GM18507 (cell line): ENCODE measurements at regions not wholly inside any gene's neighbourhood (a gene's known extent, or its start where the extent isn't known, plus 50 kb on each side); places are given as distances from the start of the nearest gene placed in this dataset.

Experiments
- DNase-seq: peaks from one replicate; pipeline ENCODE4 v3.0.0; 2011; ENCODE audit warnings: low read depth; ENCODE audit not compliant: insufficient read length; ENCODE audit errors: extremely low spot score
- FAIRE-seq: peaks from 2 replicates; lab custom pipeline; 2011; peaks lifted over from hg19 to GRCh38; lab: Jason Lieb, UNC

DNA sequence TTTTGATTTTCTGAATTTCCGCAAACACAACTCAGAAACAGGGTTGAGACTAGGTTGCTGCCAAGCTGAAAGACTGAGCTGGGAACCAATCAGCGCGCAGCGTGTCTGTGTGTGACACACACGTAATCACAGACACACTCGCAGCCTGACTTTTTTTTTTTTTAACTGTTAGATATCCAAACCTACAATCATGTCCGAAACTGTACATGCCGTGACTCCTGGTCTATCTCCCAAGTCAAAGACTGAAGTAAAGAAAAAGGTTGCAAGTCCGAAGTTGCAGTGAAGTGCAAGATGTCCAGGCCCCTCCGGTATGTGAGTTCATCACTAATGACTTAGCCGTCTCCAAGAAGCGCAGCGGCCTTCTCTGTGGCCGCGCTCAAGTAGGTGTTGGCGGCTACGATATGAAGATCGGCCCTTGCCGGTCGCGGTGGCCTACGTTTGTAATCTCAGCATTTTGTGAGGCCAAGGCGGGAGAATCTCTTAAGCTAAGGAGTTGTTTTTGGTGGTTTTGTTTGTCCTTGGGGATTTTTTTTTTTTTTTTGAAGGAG is 108.2 kb downstream of the HFE start:
- FAIRE-seq = peak; percentile 83
- no peak for DNase-seq

DNA sequence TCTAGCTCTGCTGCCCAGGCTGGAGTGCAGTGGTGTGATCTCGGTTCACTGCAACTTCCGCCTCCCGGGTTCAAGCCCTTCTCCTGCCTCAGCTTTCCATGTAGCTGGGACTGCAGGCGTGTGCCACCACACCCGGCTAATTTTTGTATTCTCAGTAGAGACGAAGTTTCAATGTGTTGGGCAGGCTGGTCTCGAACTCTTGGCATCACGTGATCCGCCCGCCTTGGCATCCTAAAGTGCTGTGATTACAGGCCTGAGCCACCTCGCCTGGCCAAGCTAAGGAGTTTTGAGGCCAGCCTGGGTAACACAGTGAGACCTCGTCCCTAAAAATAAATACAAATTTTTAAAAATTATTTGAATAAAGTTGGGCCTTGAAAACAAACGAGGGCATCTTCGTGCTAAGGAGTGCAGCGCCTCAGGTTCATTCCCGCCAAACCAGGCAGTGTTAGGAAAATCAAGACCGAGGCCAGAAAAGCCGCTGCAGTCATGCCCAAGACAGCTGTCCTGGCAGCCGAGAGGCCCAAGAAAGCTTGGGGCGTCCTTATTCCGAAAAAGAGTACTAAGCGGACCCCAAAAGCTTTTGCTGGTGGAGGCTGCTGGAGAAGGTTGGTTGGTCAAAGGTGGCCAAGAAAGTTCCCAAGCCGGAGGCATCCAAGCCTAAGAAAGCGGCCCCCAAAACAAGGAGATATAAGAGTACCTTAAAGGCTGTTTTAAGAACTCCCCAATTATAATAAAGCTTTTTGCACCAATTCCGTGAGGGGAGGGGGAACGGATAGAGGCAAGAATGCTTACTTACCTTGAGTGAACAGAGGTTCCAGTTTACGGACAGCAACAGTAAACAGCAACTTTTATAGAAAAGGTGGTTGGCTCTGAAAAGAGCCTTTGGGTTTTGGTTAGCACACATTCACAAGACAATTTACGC is 109.0 kb downstream of the HFE start:
- DNase-seq (no peak), FAIRE-seq (no peak)

GRCh38 chr6:26196846-26197635 is 109.8 kb downstream of the HFE start:
- peak; percentile 86 for FAIRE-seq
- DNase-seq = peak; percentile 70

DNA sequence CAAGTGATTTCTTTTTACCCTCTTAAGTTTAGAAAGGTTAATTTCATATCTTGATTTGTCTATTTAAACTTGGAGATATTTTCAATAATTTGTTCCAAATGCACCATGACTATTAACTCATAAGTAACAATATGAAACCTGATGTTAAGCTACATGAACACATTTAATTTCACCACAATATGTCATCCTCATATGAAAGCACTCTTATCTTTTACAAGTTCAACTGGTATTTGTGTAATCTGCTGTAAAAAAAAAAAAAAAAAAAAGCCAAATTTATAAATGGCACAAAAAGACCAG is 110.4 kb downstream of the HFE start:
- FAIRE-seq = no peak
- DNase-seq = no peak

DNA sequence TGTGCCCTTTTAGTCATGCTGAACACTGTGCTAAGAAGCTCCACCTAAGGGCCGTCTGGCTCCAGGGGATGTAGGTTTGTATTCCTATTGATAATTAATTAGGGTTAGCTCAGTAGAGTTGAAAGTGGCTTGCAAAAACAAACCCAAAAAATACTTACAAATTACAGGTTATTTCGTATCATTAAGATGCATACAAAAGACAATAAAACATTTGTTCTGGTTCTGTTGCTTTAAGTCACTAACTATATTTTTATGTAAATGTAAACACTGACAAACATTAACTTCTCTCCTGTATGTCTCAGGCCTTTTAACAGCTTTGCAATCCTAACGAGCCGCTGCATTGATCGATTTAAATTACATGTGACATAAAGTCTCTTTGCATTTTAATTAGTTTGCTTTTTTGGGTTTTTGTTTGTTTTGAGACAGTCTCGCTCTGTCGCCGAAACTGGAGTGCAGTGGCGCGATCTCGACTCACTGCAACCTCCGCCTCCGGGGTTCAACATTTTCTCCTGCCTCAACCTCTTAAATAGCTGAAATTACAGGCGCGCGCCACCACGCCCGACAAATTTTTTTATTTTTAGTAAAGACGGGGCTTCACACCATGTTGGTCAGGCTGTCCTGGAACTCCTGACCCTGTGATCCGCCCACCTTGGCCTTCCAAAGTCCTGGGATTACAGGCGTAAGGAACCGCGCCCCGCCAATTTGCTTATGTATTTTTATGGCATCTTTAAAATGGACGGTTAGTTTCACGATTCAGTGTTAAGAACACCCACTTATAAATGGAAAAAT is 110.9 kb downstream of the HFE start:
- FAIRE-seq = peak; percentile 42

DNA sequence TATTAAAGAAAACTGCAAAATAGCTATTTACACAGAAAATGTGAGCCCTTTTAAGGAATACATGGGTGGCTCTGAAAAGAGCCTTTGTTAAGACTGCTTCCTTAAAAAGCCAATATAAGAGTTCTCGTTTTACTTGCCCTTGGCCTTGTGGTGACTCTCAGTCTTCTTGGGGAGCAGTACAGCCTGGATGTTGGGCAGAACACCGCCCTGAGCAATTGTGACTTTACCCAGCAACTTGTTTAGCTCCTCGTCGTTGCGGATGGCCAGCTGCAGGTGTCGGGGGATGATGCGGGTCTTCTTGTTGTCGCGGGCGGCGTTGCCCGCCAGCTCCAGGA is 111.5 kb downstream of the HFE start:
- FAIRE-seq (peak; percentile 15), DNase-seq (no peak)

More for the DNA sequence above, 110.9 kb downstream of the HFE start:
- DNase-seq = no peak

DNA sequence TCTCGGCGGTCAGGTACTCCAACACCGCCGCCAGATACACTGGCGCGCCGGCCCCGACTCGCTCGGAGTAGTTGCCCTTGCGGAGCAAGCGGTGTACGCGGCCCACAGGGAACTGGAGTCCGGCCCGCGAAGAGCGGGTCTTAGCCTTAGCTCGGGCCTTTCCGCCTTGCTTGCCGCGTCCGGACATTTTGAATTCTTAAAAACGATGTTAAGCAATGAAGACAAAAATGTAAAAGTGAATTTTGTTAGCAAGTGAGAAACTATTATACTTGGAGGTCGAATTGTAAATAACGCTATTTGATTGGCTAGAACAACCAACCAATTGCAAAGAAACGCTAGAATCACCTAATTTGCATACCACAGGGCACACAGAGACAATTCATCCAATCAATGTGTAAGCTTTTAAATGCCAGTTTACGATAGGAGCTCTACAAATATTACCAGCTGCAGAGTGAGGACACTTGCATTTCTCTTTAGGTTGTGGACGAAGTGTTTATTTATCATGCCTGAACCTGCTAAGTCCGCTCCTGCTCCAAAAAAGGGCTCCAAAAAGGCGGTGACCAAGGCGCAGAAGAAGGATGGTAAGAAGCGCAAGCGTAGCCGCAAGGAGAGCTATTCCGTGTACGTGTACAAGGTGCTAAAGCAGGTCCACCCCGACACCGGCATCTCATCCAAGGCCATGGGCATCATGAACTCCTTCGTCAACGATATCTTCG is 112.0 kb downstream of the HFE start:
- FAIRE-seq = peak; percentile 93

DNA sequence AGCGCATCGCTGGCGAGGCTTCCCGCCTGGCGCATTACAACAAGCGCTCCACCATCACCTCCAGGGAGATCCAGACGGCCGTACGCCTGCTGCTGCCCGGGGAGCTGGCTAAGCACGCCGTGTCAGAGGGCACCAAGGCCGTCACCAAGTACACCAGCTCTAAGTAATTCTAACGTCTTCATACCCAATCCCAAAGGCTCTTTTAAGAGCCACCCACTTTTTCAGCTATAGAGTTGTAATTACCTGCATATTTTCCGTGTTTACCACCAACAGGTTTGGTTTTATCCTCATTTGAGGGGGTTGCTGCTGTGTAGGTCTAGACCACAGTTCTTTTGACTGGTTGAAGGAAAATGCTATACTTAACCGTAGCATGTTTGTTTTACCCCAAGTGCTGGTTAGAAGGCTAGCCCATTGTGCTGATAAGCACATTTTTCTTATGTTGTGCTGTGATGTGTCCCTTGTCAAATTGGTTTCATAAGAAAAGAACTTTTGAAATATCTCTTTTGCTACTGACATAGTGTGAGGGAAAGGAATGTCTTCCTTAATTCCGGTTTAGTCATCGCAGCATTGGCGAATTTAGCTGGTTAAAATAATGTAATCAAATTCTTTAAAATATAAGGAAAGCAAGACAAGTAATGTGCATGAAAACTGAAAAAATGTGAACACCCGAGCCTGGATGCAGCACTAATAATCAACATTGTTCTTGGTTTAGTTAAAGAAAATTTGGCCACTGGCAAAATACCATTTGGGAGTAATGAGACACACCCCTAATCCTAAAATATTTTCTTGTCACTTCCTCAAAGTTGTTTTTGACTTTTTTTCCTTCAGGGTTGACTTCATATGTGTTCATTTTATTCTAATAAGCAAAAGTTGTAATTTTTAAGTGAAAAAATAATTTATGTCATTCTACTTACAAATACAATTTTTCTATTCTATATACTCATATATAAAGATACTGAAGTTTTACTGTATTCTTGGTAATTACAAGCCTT is 112.8 kb downstream of the HFE start:
- DNase-seq = no peak
- no peak for FAIRE-seq

More for the DNA sequence above, 112.0 kb downstream of the HFE start:
- DNase-seq = no peak

GRCh38 chr6:26200918-26201721 is 113.9 kb downstream of the HFE start:
- FAIRE-seq (no peak), DNase-seq (no peak)

GRCh38 chr6:26202201-26202611 is 115.0 kb downstream of the HFE start:
- FAIRE-seq = no peak

DNA sequence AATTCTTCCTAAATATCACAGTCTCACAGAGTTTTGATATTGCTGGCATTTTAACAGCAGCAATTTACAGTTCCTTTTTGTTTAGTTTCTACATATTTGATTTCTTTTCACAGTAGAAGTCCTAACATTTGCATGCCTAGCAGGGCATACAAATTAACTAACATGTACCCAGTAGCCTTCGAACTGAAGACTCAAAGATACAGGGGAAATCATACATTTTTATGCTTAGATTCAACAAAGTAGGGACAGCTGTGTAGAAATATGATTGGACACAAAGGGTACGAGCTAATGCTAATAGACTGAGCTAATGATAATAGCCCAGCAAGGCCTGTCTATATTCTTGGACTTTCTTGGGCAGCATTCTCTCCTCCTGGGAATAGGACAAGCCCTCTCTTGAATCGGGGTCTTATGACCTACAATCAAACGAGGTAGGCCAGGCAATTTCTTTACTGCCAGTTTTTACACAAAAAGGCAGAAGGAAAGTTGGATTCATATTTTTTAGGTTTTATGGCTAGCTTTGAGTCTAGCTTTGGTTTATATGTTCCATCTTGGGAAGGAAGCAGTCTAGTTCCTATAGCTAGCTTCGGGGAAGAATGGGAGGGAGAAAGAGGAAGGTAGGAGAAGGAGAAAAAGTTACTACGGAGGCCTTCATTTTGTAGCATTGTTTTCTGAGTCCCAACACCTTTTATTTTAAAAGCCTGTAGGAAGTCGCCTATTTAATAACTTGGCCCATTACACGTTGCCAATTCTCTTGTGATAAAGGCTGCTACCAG is 115.8 kb downstream of the HFE start:
- FAIRE-seq (no peak), DNase-seq (no peak)

More at GRCh38 chr6:26202201-26202611, 115.0 kb downstream of the HFE start:
- DNase-seq = no peak

GRCh38 chr6:26204332-26205160 is 117.3 kb downstream of the HFE start:
- FAIRE-seq = peak; percentile 89
- DNase-seq = peak; percentile 59

GRCh38 chr6:26205161-26205624 is 118.0 kb downstream of the HFE start:
- FAIRE-seq (no peak), DNase-seq (no peak)

DNA sequence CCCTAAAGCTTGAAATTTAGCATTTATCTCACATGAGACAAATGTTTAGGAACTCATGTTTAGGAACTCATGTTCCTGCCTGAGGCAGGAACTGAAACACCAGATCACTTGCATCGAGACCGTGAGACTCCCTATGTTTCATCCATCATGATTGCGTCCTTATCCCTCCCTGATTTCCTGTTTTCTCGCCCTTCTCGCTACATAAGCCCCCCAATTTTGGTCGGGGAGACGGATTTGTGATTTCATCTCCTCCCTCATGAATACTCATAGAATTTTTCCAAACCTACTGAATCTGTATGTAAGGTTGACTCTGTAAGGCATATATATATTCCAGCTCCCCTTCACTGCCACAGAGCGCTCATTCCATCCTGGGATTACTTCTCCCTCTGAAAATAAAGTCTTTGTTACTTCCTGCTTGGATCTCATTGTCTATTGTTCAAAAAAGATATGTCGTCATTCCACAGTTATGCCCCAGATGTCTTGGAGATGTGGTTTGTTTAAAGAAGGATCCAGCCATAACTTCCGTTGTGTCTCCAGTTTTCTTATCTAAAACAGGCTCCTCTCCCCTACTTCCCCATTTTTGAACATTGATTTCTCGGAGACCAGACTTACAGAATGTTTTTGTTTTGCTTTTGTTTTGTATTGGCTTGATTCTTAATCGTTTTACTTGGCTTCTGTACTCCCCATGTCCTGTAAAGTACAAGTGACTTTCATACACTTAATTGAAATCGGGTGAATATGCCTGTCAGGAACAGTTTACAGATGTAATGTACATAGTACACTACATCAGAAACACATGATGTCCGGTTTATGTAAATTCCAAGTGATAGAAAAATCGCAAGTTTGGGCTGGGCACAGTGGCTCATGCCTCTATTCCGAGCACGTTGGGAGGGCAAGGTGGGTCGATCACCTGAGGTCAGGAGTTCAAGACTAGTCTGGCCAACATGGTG is 118.7 kb downstream of the HFE start:
- DNase-seq (no peak), FAIRE-seq (peak; percentile 50)
